ACC112 (cell line): ENCODE measurements at regions not wholly inside any gene's neighbourhood (a gene's known extent, or its start where the extent isn't known, plus 50 kb on each side); places are given as distances from the start of the nearest gene placed in this dataset.

ENCODE experiments used
- H2AFZ ChIP-seq: fragments of 200-600 bp; sonication (generic); one replicate; pipeline ENCODE4 v1.6.0; 2017; ENCODE audit warnings: antibody characterized with exemption, low read length; ENCODE audit not compliant: unreplicated experiment
- H3K27ac ChIP-seq: fragments of 200-600 bp; sonication (generic); 2 replicates; pipeline ENCODE4 v1.5.1; 2014; ENCODE audit warnings: low read depth, mild to moderate bottlenecking, antibody characterized with exemption, low read length, moderate library complexity
- H3K27me3 ChIP-seq: fragments of 200-600 bp; sonication (generic); 2 replicates; pipeline ENCODE4 v1.6.1; 2014; ENCODE audit warnings: mild to moderate bottlenecking, antibody characterized with exemption, low read length, moderate library complexity, mixed read lengths; ENCODE audit not compliant: insufficient read depth
- H3K36me3 ChIP-seq: fragments of 200-600 bp; sonication (generic); 2 replicates; pipeline ENCODE4 v1.6.1; 2016; ENCODE audit warnings: mild to moderate bottlenecking, antibody characterized with exemption, low read length, moderate library complexity, mixed read lengths; ENCODE audit not compliant: insufficient read depth
- H3K4me1 ChIP-seq: fragments of 200-600 bp; sonication (generic); one replicate; pipeline ENCODE4 v1.6.1; 2016; ENCODE audit warnings: low read length, mixed read lengths; ENCODE audit not compliant: insufficient read depth, unreplicated experiment, control insufficient read depth
- H3K4me3 ChIP-seq: fragments of 200-600 bp; sonication (generic); 2 replicates; pipeline ENCODE4 v1.5.1; 2014; ENCODE audit warnings: mild to moderate bottlenecking, low read depth, low read length
- H3K79me2 ChIP-seq: fragments of 200-600 bp; sonication (generic); one replicate; pipeline ENCODE4 v1.6.0; 2016; ENCODE audit warnings: low read length; ENCODE audit not compliant: control insufficient read depth, unreplicated experiment, insufficient read depth

- Histone ChIP-seq H3K79me2 (no peaks in the 10 kb centered on the region), H3K4me3 (no peak overlapping the region), H3K36me3 (no peaks in the 10 kb centered on the region), H2AFZ (no peak overlapping the region), H3K27me3 (peaks cover 28% of the 10 kb centered on the region), H3K27ac (no peak overlapping the region), H3K4me1 (no peaks in the 10 kb centered on the region)
These were observed 140.7 kb upstream of the NSMCE3 start for GRCh38 chr15:29410338-29410737.

- H2AFZ ChIP-seq, result no peak overlapping the region
- H3K4me3 ChIP-seq, result no peak overlapping the region
- H3K79me2 ChIP-seq, result no peaks in the 10 kb centered on the region
- no peaks in the 10 kb centered on the region for H3K36me3 ChIP-seq
- H3K27ac ChIP-seq, result no peak overlapping the region
- H3K4me1 ChIP-seq, result no peaks in the 10 kb centered on the region
- H3K27me3 ChIP-seq, result peaks cover 28% of the 10 kb centered on the region
These were observed 140.3 kb upstream of the NSMCE3 start for GRCh38 chr15:29409890-29410289.

- peaks cover 35% of the 10 kb centered on the region for H3K27me3 ChIP-seq
- no peaks in the 10 kb centered on the region for H3K79me2 ChIP-seq
- no peak overlapping the region for H2AFZ ChIP-seq
These were observed 135.9 kb upstream of the NSMCE3 start for GRCh38 chr15:29405564-29405963.

DNA sequence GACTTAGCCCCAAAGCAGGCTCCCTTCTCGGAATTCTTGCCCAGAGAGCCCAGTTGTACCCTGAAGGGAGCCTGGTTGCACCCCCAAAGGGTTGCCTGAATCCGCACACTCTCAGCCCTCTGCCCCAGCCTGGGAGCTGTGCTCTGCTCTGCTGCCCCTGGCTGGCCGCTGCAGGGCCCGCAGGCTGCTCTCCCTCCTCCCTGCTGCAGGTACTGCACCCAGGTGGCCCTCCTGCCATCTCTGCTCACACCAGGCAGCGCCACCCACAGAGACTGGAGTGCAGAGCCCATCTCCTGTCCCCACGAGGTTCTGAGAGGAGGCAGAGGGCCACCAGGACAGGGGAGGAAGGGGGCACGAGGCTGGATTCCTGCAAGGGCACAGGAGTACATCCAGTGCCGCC is 134.2 kb upstream of the NSMCE3 start:
- H3K36me3 ChIP-seq, result no peaks in the 10 kb centered on the region
- H3K27ac ChIP-seq, result no peak overlapping the region
- no peaks in the 10 kb centered on the region for H3K79me2 ChIP-seq
- H3K4me3 ChIP-seq, result no peak overlapping the region
- H2AFZ ChIP-seq, result no peak overlapping the region
- no peaks in the 10 kb centered on the region for H3K4me1 ChIP-seq
- peaks cover 31% of the 10 kb centered on the region for H3K27me3 ChIP-seq

More at GRCh38 chr15:29405564-29405963, 135.9 kb upstream of the NSMCE3 start:
- Histone ChIP-seq H3K4me3 (no peak overlapping the region), H3K36me3 (no peaks in the 10 kb centered on the region), H3K4me1 (no peaks in the 10 kb centered on the region), H3K27ac (no peak overlapping the region)

DNA sequence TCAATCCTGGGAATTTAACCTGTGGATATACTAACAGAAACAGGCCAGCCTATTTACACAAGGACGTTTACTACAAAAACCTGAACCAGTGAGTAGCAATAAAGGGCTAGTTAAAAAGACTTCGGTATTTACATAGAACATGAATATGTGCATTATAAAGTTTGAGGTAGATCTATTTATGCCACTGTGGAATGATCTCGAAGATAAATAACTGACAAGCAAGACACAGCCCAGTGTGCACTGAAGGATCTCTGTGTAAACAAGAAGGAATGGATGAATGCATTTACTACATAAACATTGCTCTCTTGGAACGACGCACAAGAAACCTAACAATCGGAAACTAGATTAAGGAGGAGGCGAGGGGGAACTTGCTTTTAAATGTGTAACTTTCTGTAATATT is 132.0 kb upstream of the NSMCE3 start:
- Histone ChIP-seq H3K79me2 (no peaks in the 10 kb centered on the region), H3K36me3 (no peaks in the 10 kb centered on the region), H3K4me1 (no peaks in the 10 kb centered on the region), H2AFZ (no peak overlapping the region), H3K27ac (no peak overlapping the region), H3K27me3 (peaks cover 28% of the 10 kb centered on the region), H3K4me3 (no peak overlapping the region)

GRCh38 chr15:29400701-29401100 is 131.1 kb upstream of the NSMCE3 start:
- no peak overlapping the region for H3K27ac ChIP-seq
- no peaks in the 10 kb centered on the region for H3K4me1 ChIP-seq
- peaks cover 24% of the 10 kb centered on the region for H3K27me3 ChIP-seq
- H3K79me2 ChIP-seq, result no peaks in the 10 kb centered on the region
- no peak overlapping the region for H3K4me3 ChIP-seq
- H3K36me3 ChIP-seq, result no peaks in the 10 kb centered on the region
- no peak overlapping the region for H2AFZ ChIP-seq

GRCh38 chr15:29398907-29399306 is 129.3 kb upstream of the NSMCE3 start:
- H3K27me3 ChIP-seq, result peaks cover 23% of the 10 kb centered on the region
- H3K36me3 ChIP-seq, result no peaks in the 10 kb centered on the region
- H3K4me1 ChIP-seq, result no peaks in the 10 kb centered on the region
- no peak overlapping the region for H2AFZ ChIP-seq
- H3K79me2 ChIP-seq, result no peaks in the 10 kb centered on the region
- no peak overlapping the region for H3K27ac ChIP-seq
- H3K4me3 ChIP-seq, result no peak overlapping the region

DNA sequence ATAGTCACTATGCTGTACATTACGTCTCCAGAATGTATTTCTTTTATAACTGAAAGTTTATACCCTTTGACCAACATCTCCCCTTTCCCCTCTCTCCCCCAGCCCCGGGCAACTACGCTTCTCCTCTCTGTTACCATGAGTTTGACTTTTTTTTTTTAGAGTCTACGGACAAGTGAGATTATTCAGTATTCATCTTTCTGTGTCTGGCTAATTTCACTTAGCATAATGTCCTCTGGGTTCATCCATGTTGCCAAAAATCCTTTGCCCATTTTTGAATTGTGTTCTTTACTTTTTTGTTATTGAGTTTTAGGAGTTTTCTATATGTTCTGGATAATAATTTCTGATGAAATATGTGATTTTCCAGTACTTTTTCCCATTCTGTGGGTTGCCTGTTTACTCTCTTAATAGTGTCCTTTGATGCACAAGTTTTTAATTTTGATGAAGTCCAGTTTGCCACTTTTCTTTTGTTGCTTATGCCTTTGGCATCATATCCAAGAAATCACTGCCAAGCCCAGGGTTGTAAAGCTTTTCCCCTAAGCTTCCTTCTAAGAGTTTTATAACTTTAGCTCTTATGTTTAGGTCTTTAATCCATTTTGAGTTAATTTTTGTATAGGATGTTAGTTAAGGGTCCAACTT is 126.7 kb upstream of the NSMCE3 start:
- Histone ChIP-seq H3K27me3 (peaks cover 6% of the 10 kb centered on the region), H3K4me3 (no peak overlapping the region), H3K79me2 (no peaks in the 10 kb centered on the region), H3K27ac (no peak overlapping the region), H3K4me1 (no peaks in the 10 kb centered on the region), H2AFZ (no peak overlapping the region), H3K36me3 (no peaks in the 10 kb centered on the region)

- H3K79me2 ChIP-seq, result no peaks in the 10 kb centered on the region
- no peak overlapping the region for H3K4me3 ChIP-seq
These were observed 123.8 kb upstream of the NSMCE3 start for GRCh38 chr15:29393443-29393842.

GRCh38 chr15:29392358-29392757 is 122.7 kb upstream of the NSMCE3 start:
- Histone ChIP-seq H2AFZ (no peak overlapping the region), H3K27me3 (peaks cover 6% of the 10 kb centered on the region; the same call in 1 of the 2 replicates), H3K4me3 (no peak overlapping the region), H3K79me2 (no peaks in the 10 kb centered on the region), H3K4me1 (no peaks in the 10 kb centered on the region), H3K27ac (no peak overlapping the region), H3K36me3 (no peaks in the 10 kb centered on the region)

More at GRCh38 chr15:29393443-29393842, 123.8 kb upstream of the NSMCE3 start:
- no peaks in the 10 kb centered on the region for H3K36me3 ChIP-seq
- no peak overlapping the region for H2AFZ ChIP-seq
- no peak overlapping the region for H3K27ac ChIP-seq
- H3K27me3 ChIP-seq, result peaks cover 6% of the 10 kb centered on the region; the same call in 1 of the 2 replicates
- no peaks in the 10 kb centered on the region for H3K4me1 ChIP-seq

- Histone ChIP-seq H3K4me3 (no peak overlapping the region), H3K27ac (no peak overlapping the region), H3K79me2 (no peaks in the 10 kb centered on the region), H3K27me3 (peaks cover 6% of the 10 kb centered on the region; the same call in 1 of the 2 replicates), H3K36me3 (no peaks in the 10 kb centered on the region), H3K4me1 (no peaks in the 10 kb centered on the region), H2AFZ (no peak overlapping the region)
These were observed 120.4 kb upstream of the NSMCE3 start for GRCh38 chr15:29390051-29390450.
